Nephron progenitor cell (in vitro differentiated cells): ENCODE measurements at regions not wholly inside any gene's neighbourhood (a gene's known extent, or its start where the extent isn't known, plus 50 kb on each side); places are given as distances from the start of the nearest gene placed in this dataset.

Experiments
- DNase-seq: peaks from one replicate; pipeline ENCODE4 v3.0.0; 2021
- H3K27ac Mint-ChIP-seq: 2 replicates; pipeline ENCODE4 v1.8.0; 2021; ENCODE audit warnings: mild to moderate bottlenecking, moderate library complexity, mixed read lengths
- H3K27me3 Mint-ChIP-seq: 2 replicates; pipeline ENCODE4 v1.8.0; 2021; ENCODE audit warnings: mild to moderate bottlenecking, low read depth, mixed read lengths; ENCODE audit not compliant: poor library complexity
- H3K36me3 Mint-ChIP-seq: 2 replicates; pipeline ENCODE4 v1.8.0; 2021; ENCODE audit warnings: low read depth, mixed read lengths
- H3K4me1 Mint-ChIP-seq: 2 replicates; pipeline ENCODE4 v1.8.0; 2021; ENCODE audit warnings: mixed read lengths
- H3K4me3 Mint-ChIP-seq: 2 replicates; pipeline ENCODE4 v1.8.0; 2021; ENCODE audit warnings: mild to moderate bottlenecking, moderate library complexity, mixed read lengths
- H3K9me3 Mint-ChIP-seq: 2 replicates; pipeline ENCODE4 v1.8.0; 2021; ENCODE audit warnings: mild to moderate bottlenecking, moderate library complexity, mixed read lengths
- TF ChIP-seq, protein P1 (sequence below): fragments of 200-600 bp; sonication (generic); IDR thresholded peaks from 2 replicates; pipeline ENCODE4 v1.5.0; 2021; ENCODE audit warnings: antibody characterized with exemption

- TF ChIP-seq, protein P1, sequence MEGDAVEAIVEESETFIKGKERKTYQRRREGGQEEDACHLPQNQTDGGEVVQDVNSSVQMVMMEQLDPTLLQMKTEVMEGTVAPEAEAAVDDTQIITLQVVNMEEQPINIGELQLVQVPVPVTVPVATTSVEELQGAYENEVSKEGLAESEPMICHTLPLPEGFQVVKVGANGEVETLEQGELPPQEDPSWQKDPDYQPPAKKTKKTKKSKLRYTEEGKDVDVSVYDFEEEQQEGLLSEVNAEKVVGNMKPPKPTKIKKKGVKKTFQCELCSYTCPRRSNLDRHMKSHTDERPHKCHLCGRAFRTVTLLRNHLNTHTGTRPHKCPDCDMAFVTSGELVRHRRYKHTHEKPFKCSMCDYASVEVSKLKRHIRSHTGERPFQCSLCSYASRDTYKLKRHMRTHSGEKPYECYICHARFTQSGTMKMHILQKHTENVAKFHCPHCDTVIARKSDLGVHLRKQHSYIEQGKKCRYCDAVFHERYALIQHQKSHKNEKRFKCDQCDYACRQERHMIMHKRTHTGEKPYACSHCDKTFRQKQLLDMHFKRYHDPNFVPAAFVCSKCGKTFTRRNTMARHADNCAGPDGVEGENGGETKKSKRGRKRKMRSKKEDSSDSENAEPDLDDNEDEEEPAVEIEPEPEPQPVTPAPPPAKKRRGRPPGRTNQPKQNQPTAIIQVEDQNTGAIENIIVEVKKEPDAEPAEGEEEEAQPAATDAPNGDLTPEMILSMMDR, result no peak
- Mint-ChIP-seq H3K27ac (no peak overlapping the region), H3K4me3 (no peak overlapping the region), H3K36me3 (no peaks in the 10 kb centered on the region), H3K4me1 (peaks cover 47% of the 10 kb centered on the region), H3K9me3 (no peaks in the 10 kb centered on the region), H3K27me3 (peaks cover 4% of the 10 kb centered on the region)
- no peak for DNase-seq
These were observed 217.1 kb upstream of the BTG1 start for GRCh38 chr12:92362785-92363184.

DNA sequence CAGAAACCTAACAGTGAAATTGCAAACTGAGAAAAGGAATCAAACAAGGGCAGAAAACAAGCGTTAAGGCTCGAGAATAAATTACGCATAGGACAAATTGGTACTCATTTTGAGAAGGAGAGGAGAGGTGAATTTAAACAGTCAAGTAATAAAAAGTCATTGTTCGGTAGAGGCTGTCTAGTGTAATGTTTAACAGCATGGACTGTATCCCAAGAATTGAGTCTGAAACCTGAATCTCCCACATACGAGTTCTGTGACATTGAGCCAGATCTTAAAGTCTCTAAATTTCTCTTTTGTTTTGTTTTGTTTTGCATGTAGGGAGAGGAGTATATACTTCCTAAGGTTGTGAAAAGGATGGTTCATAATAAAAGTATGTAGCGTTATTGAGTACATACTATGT, 216.5 kb upstream of the BTG1 start:
- peaks cover 47% of the 10 kb centered on the region for H3K4me1 Mint-ChIP-seq

DNA sequence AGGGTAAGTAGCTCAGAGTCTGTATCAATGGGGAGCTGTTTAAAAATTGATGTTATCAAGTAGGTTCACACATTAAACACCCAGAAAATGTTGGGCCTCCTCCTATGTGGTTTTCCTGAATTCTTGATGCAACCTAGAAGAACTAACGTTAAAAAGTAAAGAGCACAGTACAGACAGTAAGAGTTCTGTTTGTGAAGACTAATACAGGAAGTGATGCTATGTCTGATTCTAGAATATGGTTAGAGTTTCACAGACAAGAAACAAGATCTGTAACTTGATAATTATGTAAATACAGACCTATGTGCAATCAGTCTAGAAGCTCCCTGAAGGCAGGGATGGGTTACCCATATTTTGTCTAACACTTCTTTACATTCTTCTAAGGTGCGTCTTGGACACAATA, 214.9 kb upstream of the BTG1 start:
- H3K4me3 Mint-ChIP-seq, result no peak overlapping the region
- TF ChIP-seq, protein P1, result no peak
- peaks cover 42% of the 10 kb centered on the region for H3K4me1 Mint-ChIP-seq
- no peak overlapping the region for H3K27ac Mint-ChIP-seq
- H3K27me3 Mint-ChIP-seq, result peaks cover 4% of the 10 kb centered on the region
- H3K36me3 Mint-ChIP-seq, result no peaks in the 10 kb centered on the region
- H3K9me3 Mint-ChIP-seq, result no peaks in the 10 kb centered on the region
- DNase-seq, result no peak

More for the DNA sequence above, 216.5 kb upstream of the BTG1 start:
- no peak for DNase-seq
- Mint-ChIP-seq H3K9me3 (no peaks in the 10 kb centered on the region), H3K27me3 (peaks cover 4% of the 10 kb centered on the region), H3K27ac (no peak overlapping the region), H3K36me3 (no peaks in the 10 kb centered on the region), H3K4me3 (no peak overlapping the region)
- TF ChIP-seq, protein P1, result no peak

GRCh38 chr12:92359581-92360209, 214.0 kb upstream of the BTG1 start:
- no peak for DNase-seq
- Mint-ChIP-seq H3K9me3 (no peaks in the 10 kb centered on the region), H3K4me1 (peaks cover 35% of the 10 kb centered on the region), H3K4me3 (no peak overlapping the region), H3K36me3 (no peaks in the 10 kb centered on the region), H3K27ac (no peak overlapping the region), H3K27me3 (peaks cover 4% of the 10 kb centered on the region)
- TF ChIP-seq, protein P1, result no peak

GRCh38 chr12:92357584-92358261, 212.1 kb upstream of the BTG1 start:
- Mint-ChIP-seq H3K4me3 (no peak overlapping the region), H3K4me1 (peaks cover 15% of the 10 kb centered on the region), H3K27me3 (peaks cover 9% of the 10 kb centered on the region), H3K27ac (no peak overlapping the region), H3K9me3 (no peaks in the 10 kb centered on the region), H3K36me3 (no peaks in the 10 kb centered on the region)
- TF ChIP-seq, protein P1, result no peak
- no peak for DNase-seq

- H3K4me3 Mint-ChIP-seq, result no peak overlapping the region
- no peaks in the 10 kb centered on the region for H3K9me3 Mint-ChIP-seq
- TF ChIP-seq, protein P1, result no peak
- H3K36me3 Mint-ChIP-seq, result no peaks in the 10 kb centered on the region
- no peak overlapping the region for H3K27ac Mint-ChIP-seq
- peaks cover 9% of the 10 kb centered on the region for H3K27me3 Mint-ChIP-seq
- no peak for DNase-seq
- H3K4me1 Mint-ChIP-seq, result peaks cover 5% of the 10 kb centered on the region
These were observed 210.8 kb upstream of the BTG1 start for GRCh38 chr12:92356425-92356824.
